GM12878 (cell line): ENCODE measurements at regions not wholly inside any gene's neighbourhood (a gene's known extent, or its start where the extent isn't known, plus 50 kb on each side); places are given as distances from the start of the nearest gene placed in this dataset.

ENCODE experiments used
- ATAC-seq: fragments of 200-7000 bp; cut with Tn5 transposase; 3 replicates; pipeline ENCODE4 v1.9.1; 2020; ENCODE audit warnings: mild to moderate bottlenecking, moderate library complexity
- BruUV-seq: library from RNA; stranded (reverse); fragments of 400-500 nt; replicated peaks from 2 replicates; lab custom pipeline; 2021; lab: Mats Ljungman, UMichigan
- CTCF ChIA-PET: fragments of 300-600 bp; sonication (Branson Sonifier 250); formaldehyde crosslinking; extraction: SDS; loops from one replicate; lab custom pipeline; 2021; ENCODE audit warnings: inconsistent platforms; lab: Yijun Ruan, JAX
- POLR2A ChIA-PET: fragments of 350-600 bp; formaldehyde crosslinking; extraction: SDS; loops from one replicate; lab custom pipeline; 2021; ENCODE audit warnings: inconsistent platforms; lab: Charles Lee
- RAD21 ChIA-PET: fragments of 300-600 bp; sonication (Branson Sonifier 250); formaldehyde crosslinking; loops from one replicate; lab custom pipeline; 2023; ENCODE audit warnings: antibody characterized with exemption; ENCODE audit not compliant: unreplicated experiment; lab: Charles Lee
- SMC1A ChIA-PET: fragments of 300-600 bp; sonication (Branson Sonifier 250); formaldehyde crosslinking; loops from one replicate; lab custom pipeline; 2023; ENCODE audit not compliant: unreplicated experiment, uncharacterized antibody; lab: Charles Lee
- DNase-seq: peaks from one replicate; pipeline ENCODE4 v3.0.0-alpha.2; 2011; ENCODE audit warnings: low read depth, low spot score
- FAIRE-seq: peaks from 3 replicates; lab custom pipeline; 2011; peaks lifted over from hg19 to GRCh38; lab: Jason Lieb, UNC
- H2AFZ ChIP-seq: 2 replicates; pipeline ENCODE4 v1.6.0; 2011; ENCODE audit warnings: low read depth, low read length, control low read depth; ENCODE audit not compliant: control insufficient read depth
- H3K27ac ChIP-seq: 2 replicates; pipeline ENCODE4 v1.5.1; 2011; ENCODE audit warnings: control low read depth; ENCODE audit not compliant: control insufficient read depth, insufficient read depth
- H3K27me3 ChIP-seq, 2 experiments: replicated peaks in 1 of 2; 2 replicates each; pipeline versions ENCODE4 v1.6.0 to v1.6.1; 2011; ENCODE audit warnings: low read length in 1 of 2; ENCODE audit not compliant: control insufficient read depth in 2 of 2, insufficient read depth in 2 of 2
- H3K36me3 ChIP-seq, 2 experiments: 2 replicates each; pipeline ENCODE4 v1.5.1; 2011; ENCODE audit warnings: low read length in 1 of 2; ENCODE audit not compliant: control insufficient read depth in 2 of 2, insufficient read depth in 2 of 2
- H3K4me1 ChIP-seq: 2 replicates; pipeline ENCODE4 v1.6.1; 2011; ENCODE audit warnings: mild to moderate bottlenecking, low read length, moderate library complexity, mixed read lengths; ENCODE audit not compliant: control insufficient read depth, insufficient read depth
- H3K4me2 ChIP-seq: 2 replicates; pipeline ENCODE4 v1.6.0; 2011; ENCODE audit warnings: control low read depth; ENCODE audit not compliant: control insufficient read depth, insufficient read depth
- H3K4me3 ChIP-seq: fragments of 200-600 bp; sonication (generic); 2 replicates; pipeline ENCODE4 v1.5.1; 2016
- H3K79me2 ChIP-seq: 2 replicates; pipeline ENCODE4 v1.6.0; 2011; ENCODE audit warnings: low read length; ENCODE audit not compliant: control insufficient read depth, insufficient read depth
- H3K9ac ChIP-seq: 2 replicates; pipeline ENCODE4 v1.8.0; 2011; ENCODE audit warnings: low read length, control low read depth, mixed read lengths; ENCODE audit not compliant: control insufficient read depth, insufficient read depth
- H3K9me3 ChIP-seq: replicated peaks from 3 replicates; pipeline ENCODE4 v1.5.1; 2011; ENCODE audit warnings: mild to moderate bottlenecking, low read length; ENCODE audit not compliant: control insufficient read depth, insufficient read depth
- H4K20me1 ChIP-seq: 2 replicates; pipeline ENCODE4 v1.6.0; 2011; ENCODE audit not compliant: control insufficient read depth, insufficient read depth
- FOS ChIP-seq: IDR thresholded peaks from 3 replicates; pipeline ENCODE4 v1.6.1; 2011; ENCODE audit warnings: borderline replicate concordance; ENCODE audit not compliant: insufficient read length; ENCODE audit errors: extremely low read depth
- MEF2A ChIP-seq: IDR thresholded peaks from 2 replicates; pipeline ENCODE4 v1.6.1; 2011; ENCODE audit warnings: low read depth, mild to moderate bottlenecking, low read length, moderate library complexity; ENCODE audit not compliant: insufficient read depth
- MTA2 ChIP-seq: fragments of 450-650 bp; IDR thresholded peaks from 2 replicates; pipeline ENCODE4 v1.6.1; 2016; ENCODE audit warnings: low read depth, mild to moderate bottlenecking, moderate library complexity
- MYC ChIP-seq: IDR thresholded peaks from 2 replicates; pipeline ENCODE4 v1.6.1; 2011; ENCODE audit warnings: mild to moderate bottlenecking, low read length, moderate library complexity, inconsistent platforms; ENCODE audit not compliant: insufficient read depth, insufficient replicate concordance, insufficient read length, severe bottlenecking
- NR2F1 ChIP-seq: fragments of 450-650 bp; conservative IDR thresholded peaks from 2 replicates; pipeline ENCODE4 v1.6.1; 2017; ENCODE audit warnings: mild to moderate bottlenecking
- RBBP5 ChIP-seq: fragments of 200-600 bp; sonication (generic); conservative IDR thresholded peaks from 2 replicates; pipeline ENCODE4 v1.6.1; 2016
- ZNF217 ChIP-seq: fragments of 450-650 bp; IDR thresholded peaks from 2 replicates; pipeline ENCODE4 v1.6.1; 2017; ENCODE audit warnings: antibody characterized with exemption, mild to moderate bottlenecking
- ZNF24 ChIP-seq: fragments of 450-650 bp; IDR thresholded peaks from 2 replicates; pipeline ENCODE4 v1.6.1; 2017; ENCODE audit warnings: antibody characterized with exemption, mild to moderate bottlenecking
- whole genome bisulfite sequencing: methylation state at CpG from one replicate; pipeline ENCODE4 v1.1.6; 2016; ENCODE audit warnings: low lambda C conversion rate; ENCODE audit not compliant: insufficient replicate concordance, insufficient coverage; ENCODE audit errors: missing lambda C conversion rate; 5-methylcytosine and 5-hydroxymethylcytosine counted together
- in situ Hi-C: fragments of 300-500 bp; cut with MboI; formaldehyde crosslinking; loops from 9 replicates; pipeline ENCODE4 v1.14.3; 2018; ENCODE audit warnings: mixed read lengths
- intact Hi-C: fragments of 100-400 bp; cut with micrococcal nuclease; formaldehyde crosslinking; loops from one replicate; pipeline ENCODE4 v1.14.2; 2022; ENCODE audit not compliant: unreplicated experiment
- TF ChIP-seq, protein P1 (sequence below): fragments of 450-650 bp; IDR thresholded peaks from 2 replicates; pipeline ENCODE4 v1.6.1; 2017; ENCODE audit warnings: mild to moderate bottlenecking, moderate library complexity
- TF ChIP-seq, protein P2 (sequence below): fragments of 450-650 bp; formaldehyde crosslinking; IDR thresholded peaks from 2 replicates; pipeline ENCODE4 v1.5.0; 2022; ENCODE audit warnings: mild to moderate bottlenecking, missing genetic modification characterization
- TF ChIP-seq, protein P3 (sequence below): fragments of 450-650 bp; IDR thresholded peaks from 2 replicates; pipeline ENCODE4 v1.6.1; 2017; ENCODE audit warnings: antibody characterized with exemption, mild to moderate bottlenecking, moderate library complexity
- TF ChIP-seq, protein P4 (sequence below): IDR thresholded peaks from 2 replicates; pipeline ENCODE4 v1.6.1; 2012; ENCODE audit warnings: low read depth, low read length, improper control_type of control experiment

DNA sequence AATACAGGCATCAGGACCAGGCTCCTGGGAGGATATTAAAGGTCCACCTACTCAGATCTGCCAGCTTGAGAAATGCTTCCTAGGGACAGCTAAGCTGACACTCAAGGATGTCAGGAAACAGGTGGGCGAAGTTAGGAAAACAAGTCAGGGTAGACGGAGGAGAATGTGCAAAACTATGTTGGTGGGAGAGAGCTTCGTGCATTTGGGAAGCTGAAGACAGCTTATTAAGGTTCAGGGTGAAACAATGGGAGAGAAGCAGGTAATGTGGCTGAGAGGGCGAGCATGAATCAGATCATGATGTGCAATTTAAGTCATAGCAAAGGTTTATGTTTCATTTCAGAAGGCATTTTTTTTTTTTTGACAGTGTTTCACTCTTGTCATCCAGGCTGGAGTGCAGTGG lies 297.2 kb upstream of the ATP10A start:
- in situ Hi-C loops: no loop called here
- WGBS: 15% methylated on average over 4 of the region's 4 CpGs
- intact Hi-C loops: no loop called here
- H3K27me3 ChIP-seq: no peaks in the 10 kb centered on the region
- H3K79me2 ChIP-seq: no peaks in the 10 kb centered on the region
- no peak overlapping the region for H3K9ac ChIP-seq
- SMC1A ChIA-PET: no interaction called here
- H3K36me3 ChIP-seq: no peaks in the 10 kb centered on the region
- H3K9me3 ChIP-seq: no peaks in the 10 kb centered on the region; the same call in 2 of the 3 replicates
- POLR2A ChIA-PET: no interaction called here
- H3K4me3 ChIP-seq: no peak overlapping the region
- no peaks in the 10 kb centered on the region for H4K20me1 ChIP-seq
- ATAC-seq (no peak), FAIRE-seq (no peak), DNase-seq (no peak)
- RAD21 ChIA-PET: no interaction called here
- H3K4me1 ChIP-seq: no peaks in the 10 kb centered on the region
- H2AFZ ChIP-seq: no peak overlapping the region
- CTCF ChIA-PET: no interaction called here
- TF ChIP-seq, protein P1, sequence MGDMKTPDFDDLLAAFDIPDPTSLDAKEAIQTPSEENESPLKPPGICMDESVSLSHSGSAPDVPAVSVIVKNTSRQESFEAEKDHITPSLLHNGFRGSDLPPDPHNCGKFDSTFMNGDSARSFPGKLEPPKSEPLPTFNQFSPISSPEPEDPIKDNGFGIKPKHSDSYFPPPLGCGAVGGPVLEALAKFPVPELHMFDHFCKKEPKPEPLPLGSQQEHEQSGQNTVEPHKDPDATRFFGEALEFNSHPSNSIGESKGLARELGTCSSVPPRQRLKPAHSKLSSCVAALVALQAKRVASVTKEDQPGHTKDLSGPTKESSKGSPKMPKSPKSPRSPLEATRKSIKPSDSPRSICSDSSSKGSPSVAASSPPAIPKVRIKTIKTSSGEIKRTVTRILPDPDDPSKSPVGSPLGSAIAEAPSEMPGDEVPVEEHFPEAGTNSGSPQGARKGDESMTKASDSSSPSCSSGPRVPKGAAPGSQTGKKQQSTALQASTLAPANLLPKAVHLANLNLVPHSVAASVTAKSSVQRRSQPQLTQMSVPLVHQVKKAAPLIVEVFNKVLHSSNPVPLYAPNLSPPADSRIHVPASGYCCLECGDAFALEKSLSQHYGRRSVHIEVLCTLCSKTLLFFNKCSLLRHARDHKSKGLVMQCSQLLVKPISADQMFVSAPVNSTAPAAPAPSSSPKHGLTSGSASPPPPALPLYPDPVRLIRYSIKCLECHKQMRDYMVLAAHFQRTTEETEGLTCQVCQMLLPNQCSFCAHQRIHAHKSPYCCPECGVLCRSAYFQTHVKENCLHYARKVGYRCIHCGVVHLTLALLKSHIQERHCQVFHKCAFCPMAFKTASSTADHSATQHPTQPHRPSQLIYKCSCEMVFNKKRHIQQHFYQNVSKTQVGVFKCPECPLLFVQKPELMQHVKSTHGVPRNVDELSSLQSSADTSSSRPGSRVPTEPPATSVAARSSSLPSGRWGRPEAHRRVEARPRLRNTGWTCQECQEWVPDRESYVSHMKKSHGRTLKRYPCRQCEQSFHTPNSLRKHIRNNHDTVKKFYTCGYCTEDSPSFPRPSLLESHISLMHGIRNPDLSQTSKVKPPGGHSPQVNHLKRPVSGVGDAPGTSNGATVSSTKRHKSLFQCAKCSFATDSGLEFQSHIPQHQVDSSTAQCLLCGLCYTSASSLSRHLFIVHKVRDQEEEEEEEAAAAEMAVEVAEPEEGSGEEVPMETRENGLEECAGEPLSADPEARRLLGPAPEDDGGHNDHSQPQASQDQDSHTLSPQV: no peak
- no peak for TF ChIP-seq MYC
- no peak for TF ChIP-seq MEF2A
- no peak for TF ChIP-seq MTA2
- TF ChIP-seq, protein P2, sequence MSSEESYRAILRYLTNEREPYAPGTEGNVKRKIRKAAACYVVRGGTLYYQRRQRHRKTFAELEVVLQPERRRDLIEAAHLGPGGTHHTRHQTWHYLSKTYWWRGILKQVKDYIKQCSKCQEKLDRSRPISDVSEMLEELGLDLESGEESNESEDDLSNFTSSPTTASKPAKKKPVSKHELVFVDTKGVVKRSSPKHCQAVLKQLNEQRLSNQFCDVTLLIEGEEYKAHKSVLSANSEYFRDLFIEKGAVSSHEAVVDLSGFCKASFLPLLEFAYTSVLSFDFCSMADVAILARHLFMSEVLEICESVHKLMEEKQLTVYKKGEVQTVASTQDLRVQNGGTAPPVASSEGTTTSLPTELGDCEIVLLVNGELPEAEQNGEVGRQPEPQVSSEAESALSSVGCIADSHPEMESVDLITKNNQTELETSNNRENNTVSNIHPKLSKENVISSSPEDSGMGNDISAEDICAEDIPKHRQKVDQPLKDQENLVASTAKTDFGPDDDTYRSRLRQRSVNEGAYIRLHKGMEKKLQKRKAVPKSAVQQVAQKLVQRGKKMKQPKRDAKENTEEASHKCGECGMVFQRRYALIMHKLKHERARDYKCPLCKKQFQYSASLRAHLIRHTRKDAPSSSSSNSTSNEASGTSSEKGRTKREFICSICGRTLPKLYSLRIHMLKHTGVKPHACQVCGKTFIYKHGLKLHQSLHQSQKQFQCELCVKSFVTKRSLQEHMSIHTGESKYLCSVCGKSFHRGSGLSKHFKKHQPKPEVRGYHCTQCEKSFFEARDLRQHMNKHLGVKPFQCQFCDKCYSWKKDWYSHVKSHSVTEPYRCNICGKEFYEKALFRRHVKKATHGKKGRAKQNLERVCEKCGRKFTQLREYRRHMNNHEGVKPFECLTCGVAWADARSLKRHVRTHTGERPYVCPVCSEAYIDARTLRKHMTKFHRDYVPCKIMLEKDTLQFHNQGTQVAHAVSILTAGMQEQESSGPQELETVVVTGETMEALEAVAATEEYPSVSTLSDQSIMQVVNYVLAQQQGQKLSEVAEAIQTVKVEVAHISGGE (CRISPR knock-in tag): no peak
- TF ChIP-seq RBBP5: no peak
- TF ChIP-seq ZNF217: no peak
- no peak for TF ChIP-seq ZNF24
- TF ChIP-seq, protein P3, sequence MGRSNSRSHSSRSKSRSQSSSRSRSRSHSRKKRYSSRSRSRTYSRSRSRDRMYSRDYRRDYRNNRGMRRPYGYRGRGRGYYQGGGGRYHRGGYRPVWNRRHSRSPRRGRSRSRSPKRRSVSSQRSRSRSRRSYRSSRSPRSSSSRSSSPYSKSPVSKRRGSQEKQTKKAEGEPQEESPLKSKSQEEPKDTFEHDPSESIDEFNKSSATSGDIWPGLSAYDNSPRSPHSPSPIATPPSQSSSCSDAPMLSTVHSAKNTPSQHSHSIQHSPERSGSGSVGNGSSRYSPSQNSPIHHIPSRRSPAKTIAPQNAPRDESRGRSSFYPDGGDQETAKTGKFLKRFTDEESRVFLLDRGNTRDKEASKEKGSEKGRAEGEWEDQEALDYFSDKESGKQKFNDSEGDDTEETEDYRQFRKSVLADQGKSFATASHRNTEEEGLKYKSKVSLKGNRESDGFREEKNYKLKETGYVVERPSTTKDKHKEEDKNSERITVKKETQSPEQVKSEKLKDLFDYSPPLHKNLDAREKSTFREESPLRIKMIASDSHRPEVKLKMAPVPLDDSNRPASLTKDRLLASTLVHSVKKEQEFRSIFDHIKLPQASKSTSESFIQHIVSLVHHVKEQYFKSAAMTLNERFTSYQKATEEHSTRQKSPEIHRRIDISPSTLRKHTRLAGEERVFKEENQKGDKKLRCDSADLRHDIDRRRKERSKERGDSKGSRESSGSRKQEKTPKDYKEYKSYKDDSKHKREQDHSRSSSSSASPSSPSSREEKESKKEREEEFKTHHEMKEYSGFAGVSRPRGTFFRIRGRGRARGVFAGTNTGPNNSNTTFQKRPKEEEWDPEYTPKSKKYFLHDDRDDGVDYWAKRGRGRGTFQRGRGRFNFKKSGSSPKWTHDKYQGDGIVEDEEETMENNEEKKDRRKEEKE: no peak
- no peak for TF ChIP-seq FOS
- no peak for TF ChIP-seq NR2F1
- TF ChIP-seq, protein P4, sequence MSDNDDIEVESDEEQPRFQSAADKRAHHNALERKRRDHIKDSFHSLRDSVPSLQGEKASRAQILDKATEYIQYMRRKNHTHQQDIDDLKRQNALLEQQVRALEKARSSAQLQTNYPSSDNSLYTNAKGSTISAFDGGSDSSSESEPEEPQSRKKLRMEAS: no peak
- H3K4me2 ChIP-seq: no peak overlapping the region
- no TSS peak for BruUV-seq
- H3K27ac ChIP-seq: no peak overlapping the region
